GM19397 (cell line): ENCODE measurements at regions not wholly inside any gene's neighbourhood (a gene's known extent, or its start where the extent isn't known, plus 50 kb on each side); places are given as distances from the start of the nearest gene placed in this dataset.

Experiments
- ATAC-seq: cut with Tn5 transposase; IDR thresholded peaks from one replicate; pipeline ENCODE4 v1.9.1; 2021; ENCODE audit warnings: mild to moderate bottlenecking, moderate library complexity; ENCODE audit not compliant: unreplicated experiment

DNA sequence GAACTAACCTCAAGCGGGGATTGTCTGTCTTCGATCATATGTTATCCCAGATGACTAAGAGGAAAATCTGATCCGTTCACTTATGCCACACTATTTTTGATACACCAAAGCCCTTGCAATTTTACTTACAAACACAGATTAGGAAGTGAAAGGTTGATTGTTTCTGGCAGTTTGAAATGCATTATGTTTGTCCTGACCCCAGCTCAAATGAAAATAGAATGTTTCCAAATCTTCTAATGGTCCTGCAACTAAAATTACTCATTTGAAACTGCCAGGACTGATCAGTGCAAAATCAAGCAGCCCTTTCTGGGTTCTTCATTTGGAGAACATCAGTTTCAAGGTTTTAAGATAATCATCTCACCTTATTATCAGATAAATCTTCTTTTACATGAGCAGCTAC lies 696.7 kb upstream of the WWC1 start:
- no peak for ATAC-seq

DNA sequence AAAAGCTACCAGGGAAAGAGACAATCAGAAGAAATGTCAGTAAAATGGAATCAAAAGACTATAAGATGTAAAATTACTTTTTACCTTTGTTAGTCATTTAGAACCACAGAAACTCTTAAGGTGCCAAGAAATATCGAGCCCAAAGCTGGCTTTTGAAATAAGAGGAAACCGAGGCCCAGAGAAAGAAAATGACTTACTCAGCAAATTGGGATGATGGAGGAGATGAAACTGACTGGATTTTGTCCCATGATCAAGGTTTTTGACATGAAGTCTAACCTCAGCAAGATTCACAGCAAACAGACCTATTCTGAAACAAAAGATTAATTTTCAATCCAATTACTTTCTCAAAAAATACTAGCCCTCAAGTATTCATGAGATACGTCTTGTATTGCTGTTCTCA lies 696.2 kb upstream of the WWC1 start:
- ATAC-seq: no peak

- no peak for ATAC-seq
Measured at GRCh38 chr5:167598166-167598565, 693.3 kb upstream of the WWC1 start.

- no peak for ATAC-seq
Measured at GRCh38 chr5:167602067-167602466, 689.4 kb upstream of the WWC1 start.

DNA sequence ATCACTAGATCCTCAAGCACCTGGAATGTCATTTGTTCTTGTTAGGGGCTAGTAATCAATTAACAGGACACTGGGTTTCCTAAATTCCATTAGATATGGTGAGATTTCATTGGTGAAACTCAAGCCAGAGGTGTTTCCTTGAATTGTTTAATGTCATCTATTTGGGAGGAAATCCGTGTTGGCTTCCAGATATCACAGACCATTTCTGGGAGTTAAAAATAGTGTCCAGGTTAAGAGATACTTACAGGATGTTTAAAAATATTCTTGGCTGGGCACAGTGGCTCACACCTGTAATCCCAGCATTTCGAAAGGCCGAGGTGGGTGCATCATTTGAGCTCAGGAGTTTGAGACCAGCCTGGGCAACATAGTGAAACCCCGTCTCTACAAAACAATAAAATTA lies 688.3 kb upstream of the WWC1 start:
- ATAC-seq: no peak

DNA sequence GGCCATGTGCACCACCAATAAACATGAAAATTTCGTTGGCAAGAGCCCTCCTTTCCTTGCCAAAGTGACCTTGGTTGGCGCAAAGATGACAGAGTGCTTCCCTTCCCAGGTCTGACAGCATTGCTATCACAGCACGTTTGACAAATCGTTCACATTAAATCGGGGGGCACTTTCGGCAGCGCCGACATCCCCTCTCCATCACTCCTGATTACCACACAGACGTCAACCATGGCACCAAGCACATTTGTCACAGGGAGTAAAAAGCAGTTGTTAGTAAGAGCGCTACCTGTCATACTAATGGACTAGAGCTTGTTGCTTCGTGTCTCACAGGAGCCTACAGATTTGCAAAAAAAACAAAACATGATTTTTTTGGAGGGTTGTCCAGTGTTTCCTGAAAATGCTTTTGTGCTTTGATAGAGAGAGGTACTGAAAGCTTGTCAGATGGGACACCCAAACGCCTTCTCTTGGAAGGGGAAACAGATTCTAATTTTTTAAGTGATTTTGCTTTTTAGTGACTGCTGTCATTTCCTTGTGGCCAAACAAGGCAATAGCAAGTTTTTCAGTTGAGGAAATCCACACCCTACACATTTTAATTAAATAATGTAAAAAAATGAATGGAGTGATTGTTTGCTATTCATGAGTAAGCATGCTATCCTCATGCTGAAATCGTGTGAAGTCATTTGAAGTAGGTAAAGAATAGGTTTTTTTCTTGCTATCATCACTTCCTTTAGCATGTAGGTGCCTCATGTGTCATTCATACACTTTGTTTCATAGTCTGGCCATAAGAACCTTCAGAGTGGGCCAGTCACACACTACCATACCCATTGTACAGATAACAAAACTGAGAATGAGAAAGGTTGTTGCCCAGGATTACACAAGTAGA lies 682.8 kb upstream of the WWC1 start:
- no peak for ATAC-seq

GRCh38 chr5:167614294-167615021 lies 677.0 kb upstream of the WWC1 start:
- no peak for ATAC-seq

GRCh38 chr5:167616043-167616890 lies 675.2 kb upstream of the WWC1 start:
- ATAC-seq: no peak

GRCh38 chr5:167623354-167623753 lies 668.1 kb upstream of the WWC1 start:
- ATAC-seq: no peak

DNA sequence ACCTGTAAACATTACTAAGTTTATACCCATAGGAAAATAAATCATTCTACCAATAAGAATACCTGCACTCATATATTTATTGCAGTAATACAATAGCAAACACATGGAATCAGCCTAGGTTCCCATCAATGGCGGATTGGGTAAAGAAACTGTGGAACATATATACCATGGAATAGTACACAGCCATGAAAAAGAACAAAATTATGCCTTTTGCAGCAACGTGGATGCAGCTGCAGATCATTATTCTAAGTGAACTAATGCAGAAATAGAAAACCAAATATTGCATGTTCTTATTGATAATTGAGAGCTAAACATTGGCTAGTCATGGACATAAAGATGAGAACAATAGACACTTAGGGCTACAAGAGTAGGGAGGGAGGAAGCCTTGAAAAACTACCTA lies 667.4 kb upstream of the WWC1 start:
- no peak for ATAC-seq

DNA sequence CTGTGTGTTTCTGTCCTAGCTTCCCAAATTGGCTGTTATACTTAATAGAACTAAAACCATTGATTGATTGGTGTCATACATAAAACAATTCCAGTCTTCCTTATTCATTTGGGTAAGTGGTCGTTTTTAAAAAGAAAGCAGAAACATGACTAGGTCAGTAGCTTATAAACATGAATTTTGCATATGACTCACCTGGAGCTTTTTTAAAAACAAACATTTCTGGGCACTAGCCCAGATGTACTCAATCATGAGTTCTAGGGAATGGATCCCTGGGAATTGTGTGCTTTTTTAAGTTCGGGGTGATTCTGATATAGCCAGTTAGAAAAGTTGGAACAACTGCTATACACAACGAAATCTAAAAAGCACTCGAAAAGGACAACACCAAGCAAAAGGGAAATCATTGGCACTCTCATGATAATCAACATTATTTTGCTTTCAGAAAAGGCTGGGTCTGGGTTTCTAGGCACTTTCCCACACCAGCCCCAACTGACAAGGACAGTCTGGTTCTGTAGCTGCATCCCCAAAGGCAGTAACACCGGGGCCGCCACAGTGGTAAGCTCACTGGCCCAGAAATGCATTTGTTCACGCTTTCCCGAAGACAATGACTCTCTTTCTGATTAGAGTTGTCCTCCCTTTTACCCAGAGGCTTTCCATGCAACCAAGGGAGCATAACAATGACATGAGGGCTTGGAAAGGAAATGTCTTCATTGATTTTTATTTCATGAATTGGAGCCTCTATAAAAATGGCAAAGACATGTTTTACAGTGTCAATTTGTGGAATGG lies 664.9 kb upstream of the WWC1 start:
- no peak for ATAC-seq

- ATAC-seq: no peak
Measured at GRCh38 chr5:167629634-167630033, 661.8 kb upstream of the WWC1 start.

- no peak for ATAC-seq
Measured at GRCh38 chr5:167631191-167631590, 660.3 kb upstream of the WWC1 start.

DNA sequence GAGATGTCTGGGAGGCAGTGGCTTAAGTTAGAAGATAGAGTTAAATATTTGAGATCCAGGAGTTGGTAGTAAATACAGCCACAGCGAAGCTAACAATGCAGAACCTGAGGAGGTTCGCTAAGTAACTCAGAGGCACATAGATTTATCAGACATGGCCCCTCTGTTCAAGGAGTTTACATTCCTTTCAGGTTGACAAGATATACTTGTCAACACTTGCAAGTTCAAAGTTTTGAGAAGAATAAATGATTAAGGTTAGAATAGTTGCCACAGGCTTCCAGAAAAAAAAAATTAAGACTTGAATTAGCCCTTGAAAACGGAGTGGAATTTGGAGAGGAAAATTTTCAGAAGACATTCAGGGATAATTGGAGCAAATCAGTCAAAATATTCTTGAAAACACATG lies 658.3 kb upstream of the WWC1 start:
- ATAC-seq: no peak

DNA sequence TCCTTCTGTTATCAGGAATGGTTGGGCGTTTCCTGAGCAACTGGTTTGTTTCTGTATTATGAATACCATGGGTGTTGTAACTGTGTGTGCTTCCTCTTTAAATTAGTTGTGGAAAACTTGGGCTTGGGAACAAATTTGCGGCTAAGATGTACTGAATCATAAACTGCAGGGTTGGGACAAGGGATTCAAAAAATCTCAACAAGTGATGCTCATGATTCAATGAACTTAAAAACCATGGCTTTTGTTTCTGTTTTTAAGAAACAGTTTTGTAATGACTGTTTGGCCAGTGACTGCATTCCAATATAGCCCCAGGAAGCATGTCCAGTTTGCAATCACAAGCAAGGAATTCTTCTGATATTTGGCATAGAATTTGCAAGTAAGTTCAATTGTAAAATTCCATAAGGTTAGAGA lies 657.5 kb upstream of the WWC1 start:
- no peak for ATAC-seq

DNA sequence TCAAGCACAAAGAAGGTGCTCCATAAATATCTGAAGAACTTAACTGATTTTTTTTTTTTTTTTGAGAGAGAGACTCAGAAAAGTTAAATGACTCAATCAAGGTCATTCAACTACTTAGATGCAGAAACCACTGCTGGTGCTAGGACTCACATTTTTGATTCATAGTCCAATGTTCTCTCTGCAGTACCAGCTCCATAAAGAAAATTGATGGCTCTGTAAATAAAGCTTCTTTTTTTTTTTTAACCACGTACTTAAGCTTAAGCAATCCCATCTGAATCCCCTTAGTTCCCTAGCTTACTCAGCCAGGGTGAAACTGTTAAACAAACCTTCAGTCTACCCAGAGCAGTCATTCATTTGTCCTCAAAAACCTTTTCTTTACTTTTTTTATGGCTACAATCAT lies 657.0 kb upstream of the WWC1 start:
- no peak for ATAC-seq

DNA sequence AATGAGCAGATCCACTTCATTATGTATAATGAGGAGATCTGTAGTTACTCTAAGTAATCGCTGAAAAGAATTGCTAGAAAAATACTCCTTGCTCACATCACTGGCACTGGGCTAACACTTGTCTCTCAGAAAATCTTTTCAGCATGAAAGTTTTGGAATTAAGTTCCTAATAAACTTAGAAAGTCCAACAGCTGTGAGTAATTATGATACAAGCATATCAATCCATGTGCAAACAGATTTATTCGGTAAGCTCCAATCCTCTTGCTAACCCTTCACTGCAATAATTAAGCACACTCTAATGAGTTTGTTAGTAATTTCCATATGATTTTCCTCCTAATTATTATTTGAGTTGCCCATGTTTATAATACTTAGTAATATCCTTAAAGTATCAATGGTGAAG lies 652.6 kb upstream of the WWC1 start:
- ATAC-seq: no peak

- ATAC-seq: no peak
Measured at GRCh38 chr5:167639273-167639672, 652.2 kb upstream of the WWC1 start.

- ATAC-seq: no peak
Measured at GRCh38 chr5:167639766-167640165, 651.7 kb upstream of the WWC1 start.

DNA sequence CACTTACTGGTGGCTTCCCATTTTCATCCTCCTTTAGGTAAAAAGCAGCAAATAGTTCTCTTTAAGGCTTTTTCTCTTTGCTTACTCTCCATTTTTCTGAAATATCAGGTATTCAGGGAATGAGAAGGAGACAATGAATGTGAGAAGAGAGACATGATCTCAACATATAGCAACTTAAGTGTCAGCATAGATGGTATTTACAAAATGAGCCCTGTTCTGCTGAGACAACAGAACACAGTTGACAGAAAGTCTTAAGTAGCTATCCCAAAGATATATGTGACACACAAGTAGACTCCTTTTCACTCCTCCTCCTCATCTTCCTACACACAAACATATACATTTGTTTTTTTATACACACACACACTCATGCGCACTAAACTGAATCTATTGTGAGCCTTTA lies 649.3 kb upstream of the WWC1 start:
- no peak for ATAC-seq
